Large intestine (tissue), 3 donors: ENCODE measurements at regions not wholly inside any gene's neighbourhood (a gene's known extent, or its start where the extent isn't known, plus 50 kb on each side); places are given as distances from the start of the nearest gene placed in this dataset.
"Not testable (repeated sequence)": the region's sequence is repeated elsewhere in the genome, so short reads cannot be mapped to it uniquely, and the experiment has no call there.

Source experiments
- DNase-seq, 2 donors: peaks; one replicate each; pipeline versions ENCODE4 v3.0.0 to v3.0.0-alpha.2; 2013
- H3K27ac ChIP-seq: one replicate; pipeline ENCODE4 v1.5.1; 2013; ENCODE audit warnings: low read length
- H3K27me3 ChIP-seq: 2 replicates; pipeline ENCODE4 v1.6.1; 2013; ENCODE audit warnings: low read length; ENCODE audit not compliant: control insufficient read depth, insufficient read depth
- H3K36me3 ChIP-seq: 2 replicates; pipeline ENCODE4 v1.6.1; 2013; ENCODE audit warnings: low read length; ENCODE audit not compliant: control insufficient read depth, insufficient read depth
- H3K4me1 ChIP-seq: one replicate; pipeline ENCODE4 v1.6.1; 2013; ENCODE audit warnings: low read length; ENCODE audit not compliant: control insufficient read depth, insufficient read depth
- H3K4me3 ChIP-seq: one replicate; pipeline ENCODE4 v1.5.1; 2013; ENCODE audit warnings: low read length
- H3K9me3 ChIP-seq: one replicate; pipeline ENCODE4 v1.6.1; 2013; ENCODE audit warnings: mild to moderate bottlenecking, low read depth, low read length, moderate library complexity; ENCODE audit not compliant: control insufficient read depth
- WGBS: methylation state at CpG from one replicate; pipeline ENCODE4 v1.1.5; 2013; ENCODE audit warnings: low lambda C conversion rate; ENCODE audit not compliant: insufficient coverage; 5-methylcytosine and 5-hydroxymethylcytosine counted together

GRCh38 chr5:135776457-135776856, 58.0 kb upstream of the SLC25A48 start:
- Histone ChIP-seq H3K4me1 (no peaks in the 10 kb centered on the region), H3K36me3 (no peaks in the 10 kb centered on the region), H3K27ac (no peak overlapping the region), H3K27me3 (no peaks in the 10 kb centered on the region), H3K4me3 (no peak overlapping the region), H3K9me3 (no peaks in the 10 kb centered on the region)
- no peak for DNase-seq
- WGBS, result no CpG with 5 or more reads among the region's 4 CpGs

GRCh38 chr5:135761746-135762145, 72.7 kb upstream of the SLC25A48 start:
- WGBS, result no CpG with 5 or more reads among the region's 6 CpGs
- Histone ChIP-seq H3K36me3 (no peaks in the 10 kb centered on the region), H3K4me1 (no peaks in the 10 kb centered on the region), H3K9me3 (no peaks in the 10 kb centered on the region), H3K27ac (no peak overlapping the region), H3K27me3 (no peaks in the 10 kb centered on the region), H3K4me3 (no peak overlapping the region)
- no peak for DNase-seq

- Histone ChIP-seq H3K36me3 (no peaks in the 10 kb centered on the region), H3K27me3 (no peaks in the 10 kb centered on the region), H3K27ac (no peak overlapping the region), H3K4me1 (no peaks in the 10 kb centered on the region), H3K9me3 (no peaks in the 10 kb centered on the region), H3K4me3 (no peak overlapping the region)
- 100% methylated on average over 1 of the region's 5 CpGs for WGBS
- no peak for DNase-seq
Measured at GRCh38 chr5:135759149-135759784, 75.2 kb upstream of the SLC25A48 start.

- Histone ChIP-seq H3K4me3 (no peak overlapping the region), H3K27me3 (no peaks in the 10 kb centered on the region), H3K4me1 (no peaks in the 10 kb centered on the region), H3K36me3 (no peaks in the 10 kb centered on the region), H3K27ac (no peak overlapping the region), H3K9me3 (no peaks in the 10 kb centered on the region)
- 40% methylated on average over 2 of the region's 5 CpGs for WGBS
- DNase-seq, result no peak
Measured at GRCh38 chr5:135753990-135754389, 80.5 kb upstream of the SLC25A48 start.

- Histone ChIP-seq H3K36me3 (no peaks in the 10 kb centered on the region), H3K4me1 (no peaks in the 10 kb centered on the region), H3K9me3 (no peaks in the 10 kb centered on the region), H3K27me3 (no peaks in the 10 kb centered on the region), H3K27ac (no peak overlapping the region), H3K4me3 (no peak overlapping the region)
- DNase-seq, result no peak
- no CpG with 5 or more reads among the region's 4 CpGs for WGBS
Measured at GRCh38 chr5:135750506-135750905, 84.0 kb upstream of the SLC25A48 start.

- H3K27me3 ChIP-seq, result no peaks in the 10 kb centered on the region
- H3K4me1 ChIP-seq, result no peaks in the 10 kb centered on the region
- no peak overlapping the region for H3K27ac ChIP-seq
- H3K9me3 ChIP-seq, result no peaks in the 10 kb centered on the region
- no peak for DNase-seq
- H3K36me3 ChIP-seq, result no peaks in the 10 kb centered on the region
- no CpG with 5 or more reads among the region's 2 CpGs for WGBS
- no peak overlapping the region for H3K4me3 ChIP-seq
Measured at GRCh38 chr5:135747824-135748223, 86.6 kb upstream of the SLC25A48 start.

- Histone ChIP-seq H3K36me3 (no peaks in the 10 kb centered on the region), H3K4me3 (no peak overlapping the region), H3K9me3 (no peaks in the 10 kb centered on the region), H3K27ac (no peak overlapping the region), H3K4me1 (no peaks in the 10 kb centered on the region), H3K27me3 (no peaks in the 10 kb centered on the region)
- no peak for DNase-seq
- WGBS, result 89% methylated on average over 3 of the region's 18 CpGs
Measured at GRCh38 chr5:135745897-135746500, 88.5 kb upstream of the SLC25A48 start.

GRCh38 chr5:135743705-135744411, 90.6 kb upstream of the SLC25A48 start:
- no peaks in the 10 kb centered on the region for H3K9me3 ChIP-seq
- no CpG with 5 or more reads among the region's 2 CpGs for WGBS
- no peaks in the 10 kb centered on the region for H3K4me1 ChIP-seq
- no peak overlapping the region for H3K4me3 ChIP-seq
- H3K36me3 ChIP-seq, result no peaks in the 10 kb centered on the region
- H3K27ac ChIP-seq, result no peak overlapping the region
- no peak for DNase-seq
- no peaks in the 10 kb centered on the region for H3K27me3 ChIP-seq

GRCh38 chr5:135743181-135743580, 91.3 kb upstream of the SLC25A48 start:
- DNase-seq, result no peak
- Histone ChIP-seq H3K4me1 (no peaks in the 10 kb centered on the region), H3K27me3 (peaks cover 1% of the 10 kb centered on the region), H3K27ac (no peak overlapping the region), H3K36me3 (no peaks in the 10 kb centered on the region), H3K4me3 (no peak overlapping the region), H3K9me3 (no peaks in the 10 kb centered on the region)
- WGBS, result no CpG with 5 or more reads among the region's 6 CpGs

GRCh38 chr5:135742240-135742639, 92.2 kb upstream of the SLC25A48 start:
- H3K4me3 ChIP-seq, H3K27me3 ChIP-seq, H3K4me1 ChIP-seq, H3K36me3 ChIP-seq, H3K9me3 ChIP-seq, DNase-seq, H3K27ac ChIP-seq: not testable (repeated sequence)
- 100% methylated on average over 2 of the region's 5 CpGs for WGBS
